Suprapubic skin (tissue), 4 donors: ENCODE measurements at regions not wholly inside any gene's neighbourhood (a gene's known extent, or its start where the extent isn't known, plus 50 kb on each side); places are given as distances from the start of the nearest gene placed in this dataset.

ENCODE experiments used
- DNase-seq, 2 donors: peaks; one replicate each; pipeline ENCODE4 v3.0.0-alpha.2; 2019; ENCODE audit warnings: low spot score in 2 of 2
- H3K27ac ChIP-seq: fragments of 200-600 bp; sonication (generic); one replicate; pipeline ENCODE4 v1.5.1; 2019
- H3K27me3 ChIP-seq: fragments of 200-600 bp; sonication (generic); one replicate; pipeline ENCODE4 v1.5.1; 2019
- H3K36me3 ChIP-seq: fragments of 200-600 bp; sonication (generic); one replicate; pipeline ENCODE4 v1.5.1; 2019
- H3K4me1 ChIP-seq: fragments of 200-600 bp; sonication (generic); one replicate; pipeline ENCODE4 v1.5.1; 2019
- H3K4me3 ChIP-seq: fragments of 200-600 bp; sonication (generic); one replicate; pipeline ENCODE4 v1.5.1; 2019; ENCODE audit warnings: mild to moderate bottlenecking
- H3K9me3 ChIP-seq: fragments of 200-600 bp; sonication (generic); one replicate; pipeline ENCODE4 v1.5.1; 2019
- CTCF ChIP-seq, 2 donors: fragments of 200-600 bp in 1 of 2; fragments of 450-650 bp in 1 of 2; sonication (generic) in 1 of 2; IDR thresholded peaks; one replicate each; pipeline ENCODE4 v1.5.1; 2016 to 2019; ENCODE audit warnings: antibody characterized with exemption in 2 of 2, mild to moderate bottlenecking in 1 of 2, moderate library complexity in 1 of 2
- EP300 ChIP-seq: sonication (generic); formaldehyde crosslinking; IDR thresholded peaks from one replicate; pipeline ENCODE4 v1.6.1; 2017; ENCODE audit warnings: antibody characterized with exemption
- POLR2A ChIP-seq, 2 donors: fragments of 450-650 bp; IDR thresholded peaks; one replicate each; pipeline ENCODE4 v1.6.1; 2017; ENCODE audit warnings: antibody characterized with exemption in 2 of 2, mild to moderate bottlenecking in 2 of 2, moderate library complexity in 2 of 2
- POLR2AphosphoS5 ChIP-seq, 3 donors: sonication (generic); formaldehyde crosslinking; IDR thresholded peaks; one replicate each; pipeline ENCODE4 v1.6.1; 2017; ENCODE audit warnings: antibody characterized with exemption in 3 of 3
- WGBS: methylation state at CpG from one replicate; pipeline ENCODE4 v1.1.5; 2018; 5-methylcytosine and 5-hydroxymethylcytosine counted together

- Histone ChIP-seq H3K4me1 (peaks cover 12% of the 10 kb centered on the region), H3K27ac (no peak overlapping the region), H3K9me3 (no peaks in the 10 kb centered on the region), H3K27me3 (no peaks in the 10 kb centered on the region), H3K4me3 (no peak overlapping the region), H3K36me3 (no peaks in the 10 kb centered on the region)
- 36% methylated on average over 5 of the region's 5 CpGs for WGBS
- DNase-seq = no peak
- no peak for TF ChIP-seq EP300
- no peak for TF ChIP-seq CTCF (IDR thresholded peaks at IDR 0.05)
- no peak for TF ChIP-seq POLR2A (IDR thresholded peaks at IDR 0.05)
- no peak for TF ChIP-seq POLR2AphosphoS5 (IDR thresholded peaks at IDR 0.05)
These were observed 119.1 kb upstream of the OTUD4 start for GRCh38 chr4:145299380-145300076.

GRCh38 chr4:145298885-145299284 is 118.5 kb upstream of the OTUD4 start:
- DNase-seq = no peak
- WGBS = 34% methylated on average over 2 of the region's 2 CpGs

GRCh38 chr4:145297556-145297955 is 117.2 kb upstream of the OTUD4 start:
- Histone ChIP-seq H3K9me3 (no peaks in the 10 kb centered on the region), H3K36me3 (no peaks in the 10 kb centered on the region), H3K4me3 (no peak overlapping the region), H3K27me3 (no peaks in the 10 kb centered on the region), H3K4me1 (peaks cover 12% of the 10 kb centered on the region), H3K27ac (no peak overlapping the region)
- DNase-seq = no peak
- no peak for TF ChIP-seq POLR2A (IDR thresholded peaks at IDR 0.05)
- TF ChIP-seq POLR2AphosphoS5 (IDR thresholded peaks at IDR 0.05) = no peak
- no peak for TF ChIP-seq CTCF (IDR thresholded peaks at IDR 0.05)
- no peak for TF ChIP-seq EP300

More at GRCh38 chr4:145298885-145299284, 118.5 kb upstream of the OTUD4 start:
- TF ChIP-seq POLR2A (IDR thresholded peaks at IDR 0.05) (no peak), POLR2AphosphoS5 (IDR thresholded peaks at IDR 0.05) (no peak), EP300 (no peak), CTCF (IDR thresholded peaks at IDR 0.05) (no peak)
- H3K9me3 ChIP-seq = no peaks in the 10 kb centered on the region
- no peak overlapping the region for H3K27ac ChIP-seq
- H3K27me3 ChIP-seq = no peaks in the 10 kb centered on the region
- peaks cover 12% of the 10 kb centered on the region for H3K4me1 ChIP-seq
- H3K36me3 ChIP-seq = no peaks in the 10 kb centered on the region
- no peak overlapping the region for H3K4me3 ChIP-seq

GRCh38 chr4:145295547-145295946 is 115.2 kb upstream of the OTUD4 start:
- no peak for DNase-seq
- 82% methylated on average over 1 of the region's 1 CpG for WGBS
- no peaks in the 10 kb centered on the region for H3K36me3 ChIP-seq
- TF ChIP-seq POLR2A (IDR thresholded peaks at IDR 0.05) = no peak
- no peak for TF ChIP-seq CTCF (IDR thresholded peaks at IDR 0.05)
- no peak for TF ChIP-seq POLR2AphosphoS5 (IDR thresholded peaks at IDR 0.05)
- no peak for TF ChIP-seq EP300
- no peaks in the 10 kb centered on the region for H3K9me3 ChIP-seq
- H3K27ac ChIP-seq = no peak overlapping the region
- H3K27me3 ChIP-seq = no peaks in the 10 kb centered on the region
- no peak overlapping the region for H3K4me3 ChIP-seq
- peaks cover 12% of the 10 kb centered on the region for H3K4me1 ChIP-seq

- 88% methylated on average over 3 of the region's 3 CpGs for WGBS
These were observed 114.7 kb upstream of the OTUD4 start for GRCh38 chr4:145295122-145295521.

More at GRCh38 chr4:145295122-145295521, 114.7 kb upstream of the OTUD4 start:
- Histone ChIP-seq H3K36me3 (no peaks in the 10 kb centered on the region), H3K27me3 (no peaks in the 10 kb centered on the region), H3K4me3 (no peak overlapping the region), H3K9me3 (no peaks in the 10 kb centered on the region), H3K27ac (no peak overlapping the region), H3K4me1 (peaks cover 12% of the 10 kb centered on the region)
- TF ChIP-seq POLR2AphosphoS5 (IDR thresholded peaks at IDR 0.05) (no peak), EP300 (no peak), CTCF (IDR thresholded peaks at IDR 0.05) (no peak), POLR2A (IDR thresholded peaks at IDR 0.05) (no peak)
- DNase-seq = no peak
